Caki2 (cell line): ENCODE measurements at regions not wholly inside any gene's neighbourhood (a gene's known extent, or its start where the extent isn't known, plus 50 kb on each side); places are given as distances from the start of the nearest gene placed in this dataset.

Experiments used
- DNase-seq: peaks from one replicate; pipeline ENCODE4 v3.0.0-alpha.2; 2015; ENCODE audit warnings: low read depth
- in situ Hi-C: cut with HindIII; loops from 2 replicates; pipeline ENCODE4 v1.10.0; 2016; ENCODE audit warnings: low sequenced_read_pairs, low pct_unique_long_range_greater_than_20kb, mixed read lengths

DNA sequence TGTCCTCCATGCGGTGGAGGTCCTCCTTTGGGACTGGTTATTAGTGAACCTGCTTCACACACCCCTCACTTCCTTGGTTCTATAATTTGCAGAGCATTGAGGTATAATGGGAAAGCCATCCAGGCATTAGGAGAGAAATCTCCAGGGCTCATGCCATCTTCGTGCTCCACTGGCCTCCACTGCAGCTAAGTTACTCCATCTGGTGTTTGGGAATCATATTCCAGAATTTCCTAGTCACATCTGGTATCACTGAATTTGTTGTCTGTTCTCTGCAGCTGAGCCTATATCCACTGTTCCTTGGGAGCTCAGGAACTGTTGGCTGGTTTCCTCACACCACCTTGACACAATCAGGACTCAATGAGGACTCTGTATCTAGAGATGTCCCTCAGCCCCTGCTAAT lies 173.0 kb upstream of the TSHZ2 start:
- in situ Hi-C loops = no loop called here
- DNase-seq = no peak

DNA sequence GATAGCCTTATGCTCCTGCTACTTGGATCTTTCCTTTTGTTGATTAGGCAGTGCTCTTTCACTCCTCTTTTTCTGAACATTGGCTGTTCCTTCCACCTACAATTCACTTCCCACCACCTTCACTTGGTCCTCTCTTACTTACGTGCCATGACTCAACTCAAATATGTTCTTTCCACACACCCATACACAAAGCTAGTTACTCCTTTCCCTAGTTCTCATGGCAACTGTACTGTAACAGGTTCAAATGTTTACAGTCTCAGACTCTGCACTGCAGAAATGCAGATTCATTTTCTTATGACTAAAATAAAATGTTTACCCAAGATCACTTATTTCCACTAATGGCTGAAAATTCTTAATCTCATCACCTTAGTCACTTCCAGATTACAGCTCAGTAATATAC lies 174.0 kb upstream of the TSHZ2 start:
- DNase-seq = peak; percentile 10
- in situ Hi-C loops = no loop called here

DNA sequence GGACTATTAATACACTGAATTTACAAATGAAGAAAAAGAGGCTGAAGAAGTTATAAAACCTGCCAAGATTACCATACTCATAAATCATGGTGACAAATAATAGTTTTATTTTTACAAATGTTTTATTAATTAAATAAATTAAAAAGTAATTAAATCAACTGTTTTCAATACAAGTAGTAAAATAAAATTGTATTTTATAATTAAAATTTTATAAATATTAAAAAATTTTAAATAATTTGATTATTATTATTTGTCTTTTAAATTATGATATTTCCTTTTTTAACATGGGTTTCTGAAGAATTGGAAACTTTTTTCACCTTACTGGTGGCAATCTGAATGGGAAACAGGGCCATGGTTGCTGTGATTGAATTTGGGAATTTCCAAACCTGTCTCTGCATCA lies 177.3 kb upstream of the TSHZ2 start:
- DNase-seq = no peak
- in situ Hi-C loops = no loop called here

DNA sequence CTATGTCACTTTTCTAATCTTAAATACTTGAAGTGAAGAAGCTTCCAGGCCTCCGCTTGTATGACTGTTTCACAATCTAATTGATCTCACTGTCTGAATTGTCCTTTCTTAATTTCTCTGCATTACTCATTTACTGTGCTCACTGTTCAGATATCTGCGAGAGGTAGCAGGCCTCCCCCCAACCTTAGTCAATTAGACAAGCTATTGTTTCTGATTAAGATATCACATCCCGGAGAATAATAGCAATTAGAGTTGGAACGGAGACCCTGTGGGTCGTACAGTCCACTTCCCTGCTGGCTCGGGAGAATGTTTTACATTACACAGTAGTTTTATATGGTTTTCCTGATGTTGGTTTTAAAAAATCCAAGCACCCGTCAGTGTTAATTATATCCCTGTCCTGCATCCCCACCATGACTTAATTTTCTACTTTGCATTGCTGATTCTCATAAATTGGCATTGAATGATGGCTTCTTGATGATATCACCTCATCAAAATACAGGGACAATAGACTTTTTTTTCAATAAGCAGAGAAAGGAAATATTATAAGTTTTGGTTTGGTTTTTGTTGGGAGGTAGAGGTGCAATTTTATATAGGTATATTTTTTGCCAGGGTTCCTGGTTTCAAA lies 178.7 kb upstream of the TSHZ2 start:
- in situ Hi-C loops = no loop called here

DNA sequence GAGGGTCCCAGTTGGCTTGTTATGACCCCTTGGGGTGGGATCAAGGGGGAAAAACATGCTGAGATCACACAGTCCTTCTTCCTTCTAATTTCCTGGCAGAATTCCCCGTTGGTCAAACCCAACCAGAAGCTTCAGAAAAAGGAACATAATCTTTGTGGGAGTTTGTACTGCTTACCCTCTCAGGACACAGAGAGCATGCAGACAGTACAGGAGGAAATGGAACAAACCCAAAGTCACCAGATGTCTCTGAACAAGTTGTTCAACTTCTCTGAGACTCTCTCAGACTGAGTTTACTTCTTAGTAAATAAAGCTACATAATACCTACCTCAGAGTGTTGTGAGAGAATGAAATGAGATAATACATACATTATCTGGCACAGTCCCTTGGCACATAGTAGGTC lies 181.1 kb upstream of the TSHZ2 start:
- DNase-seq = no peak
- in situ Hi-C loops = no loop called here

More for the DNA sequence above, 178.7 kb upstream of the TSHZ2 start:
- DNase-seq = no peak

DNA sequence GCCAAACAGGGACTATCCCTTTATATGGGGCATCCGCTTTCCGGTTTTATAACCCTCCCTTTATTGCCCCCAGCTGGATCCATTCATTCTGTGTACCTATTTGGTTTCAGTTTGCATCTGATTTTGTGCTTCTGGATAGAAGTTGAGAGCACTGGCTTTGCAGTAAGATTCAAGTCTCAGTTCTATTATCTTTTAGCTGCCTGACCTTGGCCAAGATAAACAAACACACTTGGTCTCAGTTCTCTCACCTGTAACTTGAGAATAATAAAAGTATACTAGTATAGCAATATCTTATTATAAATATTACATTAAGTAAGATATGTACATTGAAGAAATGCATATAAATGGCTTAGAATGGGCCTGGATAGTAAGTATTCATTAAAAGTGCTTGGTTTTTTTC lies 182.4 kb upstream of the TSHZ2 start:
- in situ Hi-C loops = no loop called here
- no peak for DNase-seq

DNA sequence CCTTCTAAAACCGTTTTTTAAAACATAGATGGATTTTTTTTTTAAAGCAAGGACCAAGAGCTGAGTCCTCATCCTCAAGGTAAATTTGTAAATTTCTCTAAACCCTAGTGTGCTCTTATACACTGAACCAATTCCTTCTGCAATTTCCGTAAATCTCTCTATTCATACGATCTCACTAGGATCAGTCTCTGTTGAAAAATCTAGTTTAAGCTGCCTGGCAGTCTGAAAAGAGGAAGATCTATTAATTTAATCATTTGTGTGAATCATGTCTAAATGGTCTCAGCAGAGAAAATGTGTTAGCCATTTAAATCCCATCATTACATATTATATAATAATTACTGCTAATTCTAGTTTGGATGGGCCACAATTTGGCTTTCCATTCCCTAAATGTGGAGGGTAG lies 184.2 kb upstream of the TSHZ2 start:
- in situ Hi-C loops = no loop called here
- DNase-seq = no peak

DNA sequence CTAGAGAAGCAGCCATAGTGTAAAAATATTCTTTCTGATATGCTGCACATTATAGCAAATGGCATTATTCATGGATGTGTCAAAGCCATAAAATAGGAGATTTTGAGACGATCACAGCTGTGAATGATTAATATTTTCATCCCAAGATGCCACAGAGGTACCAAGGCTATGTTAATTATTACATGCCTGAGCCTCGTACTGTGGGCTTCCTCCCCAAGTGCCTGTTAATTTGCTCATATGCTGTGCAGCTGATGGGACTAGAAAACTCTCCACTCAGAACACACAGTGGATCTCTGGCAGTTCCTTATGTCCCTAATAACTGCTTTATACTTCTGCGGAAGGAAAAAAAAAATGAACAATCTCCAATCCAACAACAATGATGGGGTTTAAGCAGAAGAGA lies 184.9 kb upstream of the TSHZ2 start:
- no peak for DNase-seq
- in situ Hi-C loops = no loop called here

DNA sequence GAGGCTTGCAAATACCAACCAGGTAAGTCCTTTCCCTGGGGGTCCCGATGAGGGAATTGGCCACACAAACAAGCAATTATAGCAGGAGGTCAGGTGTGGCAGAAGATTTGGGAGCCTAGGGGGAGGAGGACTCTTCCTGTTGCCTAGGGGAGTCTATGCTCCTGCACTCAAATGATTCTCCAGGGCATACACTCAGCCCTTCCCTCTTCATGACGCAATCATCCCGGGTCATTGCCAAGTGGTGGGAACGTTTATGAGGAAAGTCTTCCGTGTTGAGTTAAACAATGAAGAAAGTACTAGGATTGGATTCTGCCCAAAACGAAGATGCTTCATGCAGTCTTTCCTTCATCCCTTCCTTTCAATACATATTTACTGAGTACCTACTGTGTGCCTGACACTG lies 186.5 kb upstream of the TSHZ2 start:
- in situ Hi-C loops = no loop called here
- no peak for DNase-seq

DNA sequence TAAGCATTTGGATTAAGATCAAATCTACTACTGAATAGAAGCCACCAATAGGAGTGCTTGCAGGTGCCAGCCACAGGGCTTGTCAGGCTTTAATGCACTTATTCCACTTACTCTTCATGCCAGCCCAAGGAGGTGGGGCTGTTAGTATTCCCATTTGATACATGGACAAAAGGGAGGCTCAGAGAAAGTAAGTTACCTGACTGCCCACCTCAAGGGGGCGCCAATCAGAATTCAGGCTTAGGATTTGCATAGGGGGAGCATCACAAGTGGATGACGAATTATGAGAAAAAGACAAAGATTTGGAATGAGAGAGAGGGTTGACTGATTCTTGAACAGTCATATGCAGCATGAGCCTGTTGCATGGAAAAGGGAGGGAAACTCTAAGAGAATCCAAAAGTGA lies 188.4 kb upstream of the TSHZ2 start:
- in situ Hi-C loops = no loop called here

DNA sequence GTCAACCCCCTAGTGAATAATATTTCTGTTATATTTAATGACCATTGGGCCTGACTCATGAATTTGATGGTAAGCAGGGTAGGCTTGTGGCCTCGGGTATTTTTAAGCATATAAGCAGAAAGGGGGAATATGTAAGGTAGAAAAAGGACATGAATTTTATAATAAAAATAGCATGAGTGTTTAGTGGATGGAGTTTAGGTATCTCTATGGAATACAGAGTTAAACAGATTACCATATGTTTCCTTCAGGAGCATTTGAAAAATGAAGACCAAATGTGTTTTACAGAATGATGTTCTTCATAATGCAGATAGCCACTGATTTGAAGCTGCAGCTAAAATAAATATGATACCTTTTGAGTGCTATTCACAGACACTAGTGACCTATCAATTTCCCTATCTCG lies 191.7 kb upstream of the TSHZ2 start:
- no peak for DNase-seq
- in situ Hi-C loops = no loop called here

More for the DNA sequence above, 188.4 kb upstream of the TSHZ2 start:
- DNase-seq = peak; percentile 11

DNA sequence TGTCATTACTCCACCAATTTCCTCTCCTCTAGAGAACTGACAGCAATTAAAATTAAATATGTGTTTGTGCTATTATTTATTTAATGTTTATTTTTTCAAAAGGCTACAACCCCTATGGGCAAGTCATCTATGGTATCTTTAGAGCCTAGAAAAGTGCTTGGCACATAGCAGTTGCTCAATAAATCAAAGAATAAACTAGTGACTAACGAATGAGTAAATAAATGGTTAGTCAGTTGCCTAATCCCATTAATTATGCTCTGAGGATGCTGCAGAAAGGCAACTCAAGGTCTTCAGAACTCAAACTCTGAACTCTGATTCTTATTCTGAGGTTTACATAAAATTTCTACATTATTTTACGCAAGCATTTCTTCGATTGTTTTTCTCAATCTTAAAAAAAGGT lies 193.0 kb upstream of the TSHZ2 start:
- in situ Hi-C loops = no loop called here
- no peak for DNase-seq

DNA sequence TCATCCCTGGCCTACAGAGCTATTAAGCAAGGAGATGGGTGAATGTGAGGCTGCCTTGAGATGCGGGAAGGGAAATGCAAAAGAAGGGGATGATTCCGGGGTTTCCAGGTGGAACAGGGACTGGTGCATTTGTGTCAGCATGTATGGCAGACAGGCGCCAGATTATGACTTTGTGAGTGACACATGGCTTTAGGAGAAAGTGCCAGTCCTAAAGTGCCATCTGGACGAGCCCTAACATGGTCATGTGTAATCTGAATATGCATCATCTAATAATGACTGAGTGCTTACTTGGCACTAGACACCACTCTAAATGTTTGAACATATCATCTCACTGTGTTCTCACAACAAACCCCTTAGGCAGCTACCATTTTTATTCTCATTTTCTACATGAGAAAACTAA lies 195.0 kb upstream of the TSHZ2 start:
- no peak for DNase-seq
- in situ Hi-C loops = no loop called here

DNA sequence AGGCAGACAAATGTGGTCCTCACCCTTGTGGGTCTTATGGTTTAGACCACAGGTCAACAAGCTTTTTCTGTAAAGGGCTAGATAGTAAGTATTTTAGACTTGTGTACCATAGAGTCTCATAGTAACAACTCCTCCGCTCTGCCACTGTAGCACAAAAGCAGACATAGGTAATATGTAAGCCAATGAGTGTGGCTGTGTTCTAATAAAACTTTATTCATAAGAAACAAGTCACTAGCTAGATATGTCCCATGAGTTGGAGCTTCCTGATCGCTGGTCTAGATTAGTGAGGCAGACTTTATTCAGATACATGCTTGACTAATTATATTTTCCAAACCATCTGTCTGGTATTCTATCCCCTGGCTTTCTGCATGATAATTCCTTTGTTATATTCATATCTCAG lies 196.4 kb upstream of the TSHZ2 start:
- in situ Hi-C loops = no loop called here

DNA sequence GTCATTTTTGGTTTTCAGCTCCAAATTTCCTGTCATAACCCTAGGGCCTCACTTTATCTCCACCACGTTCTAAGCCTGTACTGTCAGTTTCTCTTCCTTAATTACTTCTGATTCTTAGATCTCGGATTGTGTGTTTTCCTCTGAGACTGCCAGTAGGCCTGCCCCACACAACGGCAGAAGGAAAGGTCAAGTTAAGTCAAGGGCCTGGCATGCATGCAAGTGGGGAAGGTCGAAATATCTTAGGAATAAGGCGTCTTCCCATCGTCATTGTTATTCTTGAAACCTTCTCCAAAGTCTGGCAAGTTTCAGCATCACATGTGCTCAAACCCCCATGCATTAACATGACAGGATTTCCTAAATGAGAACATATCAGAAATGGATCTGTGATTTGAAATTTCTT lies 203.5 kb upstream of the TSHZ2 start:
- no peak for DNase-seq
- in situ Hi-C loops = no loop called here

More for the DNA sequence above, 196.4 kb upstream of the TSHZ2 start:
- DNase-seq = no peak

DNA sequence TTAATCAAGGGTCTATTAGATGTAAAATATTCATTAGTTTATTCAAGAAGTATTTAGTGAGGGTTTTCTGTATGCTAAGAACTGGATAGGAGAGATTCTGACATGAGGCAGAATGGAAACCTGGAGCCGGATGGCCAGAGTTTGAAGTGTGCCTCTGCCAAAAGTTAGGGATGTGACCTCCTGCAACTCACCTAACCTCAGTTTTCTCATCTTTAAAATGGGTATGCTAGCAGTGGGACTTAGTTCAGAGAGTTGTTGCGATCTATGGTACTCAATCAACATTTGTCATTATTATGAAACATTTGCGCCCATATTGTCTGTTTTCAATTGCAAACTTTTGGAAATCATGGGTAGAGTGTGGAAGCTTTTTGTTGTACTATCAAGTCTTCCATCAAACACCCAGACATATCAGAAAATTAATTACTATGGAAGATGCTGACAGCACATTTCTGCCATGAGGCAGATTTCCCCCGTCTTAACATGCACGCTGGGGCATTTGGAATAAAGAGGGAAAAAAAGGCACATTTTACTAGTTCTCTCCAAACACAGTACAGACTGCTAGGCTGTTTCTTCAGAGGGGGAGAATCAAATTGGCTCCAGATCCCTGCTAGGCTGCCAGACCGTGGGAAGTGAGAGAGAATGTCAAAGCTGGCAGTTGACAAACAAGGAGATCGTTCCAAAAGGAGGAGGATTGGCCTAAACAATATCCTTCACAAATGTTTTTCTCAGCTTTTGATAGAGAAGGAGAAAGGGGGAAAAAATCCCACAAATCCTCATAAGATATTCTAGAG lies 205.3 kb upstream of the TSHZ2 start:
- no peak for DNase-seq
- in situ Hi-C loops = no loop called here

DNA sequence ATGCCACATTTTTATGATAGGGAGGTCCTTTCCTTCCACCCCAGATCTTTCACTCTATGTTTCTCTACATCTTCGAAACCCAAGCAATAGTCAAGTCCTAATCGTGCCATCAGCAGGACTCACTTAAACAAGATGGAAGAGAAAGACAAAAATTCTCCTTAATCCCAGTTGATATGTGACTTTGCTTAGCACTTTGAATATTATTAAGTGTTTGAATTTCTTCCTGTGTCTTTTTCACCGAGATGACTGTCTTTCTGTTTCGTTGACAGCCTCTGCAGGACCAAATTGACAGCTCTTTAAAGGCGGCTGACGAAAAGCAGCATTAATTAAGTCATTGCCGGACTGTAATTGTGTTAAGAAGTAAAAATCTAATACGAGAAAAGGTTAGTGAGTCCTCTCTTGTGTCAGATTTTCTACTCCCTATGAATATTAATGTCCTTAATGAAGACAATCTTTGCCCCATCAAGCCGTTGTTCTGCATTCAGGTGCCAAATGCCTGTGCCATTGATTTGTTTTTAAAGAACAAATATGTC lies 208.8 kb upstream of the TSHZ2 start:
- in situ Hi-C loops = no loop called here
- no peak for DNase-seq

DNA sequence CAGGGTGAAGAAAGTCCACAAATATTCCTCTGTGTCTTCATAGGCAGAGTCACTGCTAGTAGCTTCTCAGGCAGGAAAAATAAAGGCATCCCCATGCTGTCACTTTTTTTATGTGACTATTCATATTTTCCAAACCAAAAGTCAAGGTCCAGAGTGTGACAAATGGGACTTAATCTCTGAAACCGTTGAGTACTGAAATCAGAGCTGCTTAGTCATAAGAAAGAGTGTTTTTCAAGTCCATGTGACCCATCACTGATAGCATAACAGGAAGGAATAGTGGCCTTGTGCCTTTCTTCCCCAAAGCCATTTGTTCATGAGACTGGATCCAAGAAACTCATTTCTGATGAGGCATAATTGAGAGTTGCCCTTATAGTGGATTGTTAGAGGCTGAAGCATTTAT lies 210.3 kb upstream of the TSHZ2 start:
- peak; percentile 28 for DNase-seq
- in situ Hi-C loops = no loop called here

DNA sequence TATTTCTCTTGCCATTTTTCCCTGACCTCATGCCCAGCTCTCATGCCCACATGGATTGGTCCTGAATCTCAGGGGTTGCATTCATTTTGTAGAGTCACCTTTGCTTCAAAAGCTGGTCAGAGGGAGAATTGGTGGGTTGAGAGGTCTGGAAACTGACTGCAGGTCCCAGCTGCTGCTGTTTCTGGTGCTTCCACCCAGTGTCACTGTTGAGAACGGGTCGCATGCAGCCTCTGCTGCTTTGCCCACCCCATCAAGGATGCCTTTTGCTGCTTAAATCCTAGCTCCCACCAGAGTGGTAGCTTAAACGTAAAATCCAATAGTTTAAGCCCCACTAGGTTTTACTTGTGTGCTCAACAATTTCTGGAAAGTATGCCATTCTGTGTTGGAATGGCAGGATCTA lies 211.4 kb upstream of the TSHZ2 start:
- DNase-seq = no peak
- in situ Hi-C loops = no loop called here

DNA sequence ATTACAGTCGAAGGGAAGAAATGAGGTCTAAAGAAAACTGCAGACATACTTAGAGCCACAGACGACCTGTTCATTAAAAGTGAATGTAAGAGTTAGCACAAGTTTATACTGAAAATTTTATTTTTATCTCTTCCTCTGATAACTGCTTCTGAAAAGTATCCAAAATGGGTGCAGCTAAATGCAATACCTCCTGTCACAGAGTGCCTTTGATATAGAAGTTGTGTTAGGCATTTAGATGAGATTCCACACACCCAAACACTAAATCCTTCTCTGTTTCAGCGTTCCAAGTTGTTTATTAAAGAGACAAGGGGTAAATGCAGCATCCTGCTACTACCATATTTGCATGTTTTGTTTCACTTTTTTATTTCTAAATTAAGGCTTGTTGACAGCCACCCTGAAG lies 214.7 kb upstream of the TSHZ2 start:
- in situ Hi-C loops = no loop called here
- no peak for DNase-seq
